ENCODE measurements at regions not wholly inside any gene's neighbourhood (a gene's known extent, or its start where the extent isn't known, plus 50 kb on each side); places are given as distances from the start of the nearest gene placed in this dataset.

- TF ChIP-seq CTCF (IDR thresholded peaks at IDR 0.05) (no peak), POLR2A (IDR thresholded peaks at IDR 0.05) (no peak)
Measured at GRCh38 chr4:188623314-188623854, 484.1 kb downstream of the TRIML1 start.

All from lower leg skin (tissue), 3 donors.